GM21619 (cell line): ENCODE measurements at regions not wholly inside any gene's neighbourhood (a gene's known extent, or its start where the extent isn't known, plus 50 kb on each side); places are given as distances from the start of the nearest gene placed in this dataset.
A peak's percentile ranks its signal among the peaks of the same experiment; 100 is the strongest.
"Not testable (repeated sequence)": the region's sequence is repeated elsewhere in the genome, so short reads cannot be mapped to it uniquely, and the experiment has no call there.

Experiments used
- ATAC-seq: cut with Tn5 transposase; IDR thresholded peaks from one replicate; pipeline ENCODE4 v1.9.1; 2021; ENCODE audit not compliant: unreplicated experiment

- no peak for ATAC-seq
Observed at GRCh38 chrX:44675362-44676024, 132.8 kb upstream of the FUNDC1 start.

GRCh38 chrX:44674906-44675305 lies 132.2 kb upstream of the FUNDC1 start:
- ATAC-seq: no peak

DNA sequence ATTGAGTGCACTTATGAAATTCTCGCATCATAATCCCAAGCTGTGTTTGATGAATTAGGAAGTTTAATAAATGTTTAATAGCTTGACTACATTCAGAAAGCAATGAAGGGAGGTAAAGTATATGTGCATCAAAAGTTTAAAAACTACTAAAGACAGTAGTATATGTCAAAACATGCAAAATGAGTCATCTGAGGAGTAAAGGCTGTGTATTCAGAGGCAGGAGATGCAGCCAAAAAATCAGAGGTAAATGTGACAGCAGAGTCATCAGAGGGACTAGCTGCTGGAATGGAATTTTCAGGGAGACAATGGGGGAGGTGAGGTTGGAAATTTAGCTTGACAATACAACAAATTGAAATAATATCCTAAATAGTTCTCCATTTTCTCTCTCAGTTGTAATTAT lies 127.0 kb upstream of the FUNDC1 start:
- no peak for ATAC-seq

- ATAC-seq: no peak
Observed at GRCh38 chrX:44667771-44668170, 125.1 kb upstream of the FUNDC1 start.

DNA sequence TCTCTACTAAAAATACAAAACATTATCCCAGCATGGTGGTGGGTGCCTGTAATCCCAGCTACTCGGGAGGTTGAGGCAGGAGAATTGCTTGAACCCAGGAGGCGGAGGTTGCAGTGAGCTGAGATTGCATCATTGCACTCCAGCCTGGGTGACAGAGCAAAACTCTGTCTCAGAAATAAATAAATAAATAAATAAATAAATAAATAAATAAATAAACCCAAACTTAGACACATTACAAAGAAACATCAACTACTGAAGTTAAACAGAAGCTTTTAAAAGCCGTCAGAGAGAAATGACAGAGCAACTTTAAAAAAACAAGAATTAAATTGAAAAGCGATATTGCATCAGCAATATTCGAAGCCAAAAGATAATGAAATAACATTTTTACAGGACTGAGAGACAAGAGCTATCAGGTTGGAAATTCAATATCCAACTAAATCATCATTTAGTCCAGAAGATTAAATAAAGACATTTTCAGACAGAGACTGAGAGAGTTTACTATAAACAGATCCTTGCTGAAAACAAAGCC lies 115.1 kb upstream of the FUNDC1 start:
- ATAC-seq: not testable (repeated sequence)

- ATAC-seq: no peak
Observed at GRCh38 chrX:44651358-44651757, 108.7 kb upstream of the FUNDC1 start.

GRCh38 chrX:44643723-44644122 lies 101.1 kb upstream of the FUNDC1 start:
- no peak for ATAC-seq

- no peak for ATAC-seq
Observed at GRCh38 chrX:44637282-44637681, 94.6 kb upstream of the FUNDC1 start.

- no peak for ATAC-seq
Observed at GRCh38 chrX:44621078-44621477, 78.4 kb upstream of the FUNDC1 start.

DNA sequence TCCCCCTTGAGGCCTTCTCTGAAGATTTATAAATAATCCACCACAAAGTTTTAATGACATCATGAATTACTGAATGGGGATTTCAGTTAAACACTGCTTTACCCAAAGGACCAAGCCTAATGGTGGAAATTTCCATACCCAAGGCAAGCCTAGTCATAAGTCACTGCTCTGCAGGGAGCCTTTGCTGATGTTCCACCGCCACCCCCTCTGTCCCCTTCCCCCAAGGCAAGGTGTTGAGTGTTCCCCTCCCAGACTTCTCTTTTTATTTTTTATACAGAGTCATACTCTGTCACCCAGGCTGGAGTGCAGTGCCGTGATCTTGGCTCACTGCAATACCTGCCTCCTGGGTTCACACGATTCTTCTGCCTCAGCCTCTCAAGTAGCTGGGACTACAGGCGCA lies 76.4 kb upstream of the FUNDC1 start:
- ATAC-seq: no peak

DNA sequence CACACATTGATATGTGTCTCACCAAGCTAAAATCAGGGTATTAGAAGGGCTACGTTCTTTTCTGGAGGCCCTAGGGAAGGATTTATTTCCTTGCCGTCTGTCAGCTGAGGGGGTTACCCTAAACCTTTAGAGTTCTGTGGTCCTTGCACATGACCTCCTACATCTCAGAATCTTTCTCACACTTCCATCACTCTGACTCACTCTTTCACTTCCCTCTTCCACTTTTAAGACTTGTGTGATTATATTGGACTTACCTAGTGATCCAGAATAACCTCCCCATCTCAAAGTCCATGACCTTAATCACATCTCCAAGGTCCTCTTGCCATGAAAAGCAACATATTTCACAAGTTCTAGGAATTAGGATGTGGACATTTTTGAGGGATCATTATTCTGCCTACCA lies 53.6 kb upstream of the FUNDC1 start:
- peak; percentile 91 for ATAC-seq
